Hypothalamus (tissue), 51 donors: ENCODE measurements at regions not wholly inside any gene's neighbourhood (a gene's known extent, or its start where the extent isn't known, plus 50 kb on each side); places are given as distances from the start of the nearest gene placed in this dataset.

Source experiments
- DNase-seq, 51 donors: peaks; one replicate each; lab custom pipeline; 2025; lab: John Stamatoyannopoulos, UW

DNA sequence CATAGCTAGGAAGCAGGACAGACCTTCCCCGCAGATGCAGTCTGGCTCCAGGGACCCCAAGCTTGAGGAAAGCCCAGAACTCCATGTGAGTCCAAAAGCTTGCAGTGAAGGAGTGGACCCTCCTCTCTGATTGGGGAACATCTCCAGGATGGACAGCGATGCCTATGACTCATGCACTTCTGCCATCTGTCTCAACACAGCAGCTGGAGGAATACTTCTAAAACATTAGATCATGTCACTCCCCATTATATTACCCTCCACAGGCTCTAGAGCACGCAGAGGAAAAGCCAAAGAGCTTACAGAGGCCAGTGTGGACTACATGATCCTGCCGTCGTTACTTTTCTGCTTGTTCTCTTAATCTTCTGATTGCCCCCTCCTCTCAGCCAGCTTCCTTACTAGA is 605.7 kb downstream of the INSC start:
- no peak for DNase-seq

DNA sequence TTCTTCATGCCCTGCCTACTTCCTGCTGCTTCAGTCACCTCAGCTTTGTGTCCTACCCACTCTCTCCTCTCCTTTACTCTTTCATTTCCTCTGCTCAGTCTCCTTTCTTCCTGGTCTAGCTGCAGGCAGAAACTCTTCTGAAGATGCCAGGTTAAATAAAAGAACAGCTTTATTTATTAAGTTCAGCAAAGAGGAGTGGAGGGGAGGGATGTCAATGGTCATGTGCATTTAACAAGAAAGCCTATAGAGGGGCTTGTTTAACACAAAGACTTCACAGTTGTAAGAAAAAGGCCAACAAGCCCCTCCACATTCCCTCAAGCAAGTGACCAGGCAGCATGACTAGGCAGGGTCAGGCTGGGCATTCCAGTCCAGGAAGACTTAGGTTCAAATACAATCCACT is 609.2 kb downstream of the INSC start:
- no peak for DNase-seq

DNA sequence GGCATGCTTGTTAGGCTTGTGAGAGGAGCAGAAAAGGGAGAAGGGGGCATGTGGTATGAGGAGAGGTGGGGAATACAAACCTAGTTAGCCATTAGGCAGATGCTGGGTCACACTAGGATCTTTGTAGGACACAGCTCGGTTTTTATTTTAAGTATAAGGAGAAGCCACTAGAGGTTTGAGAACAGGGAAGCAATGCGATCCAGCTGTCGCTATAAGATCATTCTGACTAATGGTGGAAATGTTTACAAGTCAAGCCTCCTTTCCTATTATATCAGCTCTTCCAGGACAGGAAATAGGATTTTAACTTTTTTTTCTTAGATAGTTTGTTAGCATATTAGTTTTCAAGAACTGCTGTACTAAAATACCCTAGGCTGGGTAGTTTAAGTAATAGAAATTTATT is 609.9 kb downstream of the INSC start:
- no peak for DNase-seq

DNA sequence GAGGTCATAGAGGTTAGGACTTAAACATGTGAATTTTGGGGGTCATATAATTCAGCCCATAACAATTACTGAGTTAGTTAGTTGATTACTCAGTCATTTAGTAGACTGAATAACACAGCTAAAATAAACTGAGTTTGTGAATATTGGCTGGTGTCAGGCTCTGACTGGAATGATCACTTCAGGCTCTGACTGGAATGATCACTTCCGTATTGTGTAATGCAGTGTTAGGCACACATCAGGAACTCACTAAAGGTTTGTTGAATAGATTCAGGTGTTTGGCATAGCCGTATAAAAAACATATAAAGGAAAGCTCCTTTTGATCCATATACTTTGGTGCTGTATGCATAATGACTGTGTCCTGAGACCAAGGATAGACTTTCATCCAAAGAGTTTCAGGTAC is 610.5 kb downstream of the INSC start:
- DNase-seq = no peak

DNA sequence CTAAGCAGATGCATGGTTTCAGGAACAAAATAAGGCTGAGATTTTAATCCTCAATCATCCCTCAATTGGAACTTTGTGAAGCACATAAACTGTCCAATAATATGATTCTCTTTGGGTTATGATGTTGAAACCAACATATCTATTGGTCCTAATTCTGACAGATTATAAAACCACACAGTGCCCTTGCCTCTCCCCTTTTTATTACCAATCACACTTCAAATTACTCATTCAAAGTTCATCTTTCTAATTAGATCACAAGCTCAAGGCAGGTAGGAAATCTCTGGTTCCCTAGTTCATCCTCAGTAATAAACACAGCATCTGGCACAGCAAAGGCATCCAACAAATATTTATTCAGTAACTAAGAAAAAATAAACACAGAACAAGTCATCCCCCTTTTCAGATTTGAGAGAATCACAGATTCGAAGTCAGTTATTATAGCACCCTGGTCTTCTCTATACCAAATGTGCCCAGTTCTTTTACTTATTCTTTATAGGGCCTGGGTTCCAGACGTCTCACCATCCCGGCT is 611.6 kb downstream of the INSC start:
- no peak for DNase-seq

DNA sequence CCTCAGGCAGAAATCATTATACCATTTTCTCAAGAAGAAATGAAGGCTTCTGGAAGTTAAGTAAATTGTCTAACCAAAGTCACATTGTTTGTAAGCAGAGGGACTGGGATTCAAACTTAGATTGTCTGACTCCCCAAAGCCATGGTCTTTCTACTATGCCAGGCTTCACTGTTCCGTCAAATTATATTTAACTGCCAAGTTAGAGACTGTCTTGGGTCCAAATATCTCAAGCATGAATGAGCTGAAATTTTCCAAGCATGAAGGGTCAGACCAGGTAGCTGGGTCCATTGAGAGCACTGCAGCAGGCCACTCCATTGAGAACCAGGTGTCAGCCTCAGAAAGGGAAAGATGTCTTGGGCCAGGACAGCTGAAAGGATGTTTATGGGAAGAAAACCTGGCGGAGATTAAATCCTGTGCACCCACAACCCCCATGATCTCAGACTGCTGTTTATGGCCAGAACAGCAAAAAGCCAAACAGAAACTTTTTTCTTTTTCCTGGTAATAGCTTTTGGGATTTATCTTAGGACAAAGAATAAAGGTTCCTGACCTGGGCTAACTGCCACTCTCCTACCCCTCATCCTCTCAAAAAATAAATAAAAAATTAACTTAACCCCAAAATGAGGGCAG is 612.3 kb downstream of the INSC start:
- no peak for DNase-seq

DNA sequence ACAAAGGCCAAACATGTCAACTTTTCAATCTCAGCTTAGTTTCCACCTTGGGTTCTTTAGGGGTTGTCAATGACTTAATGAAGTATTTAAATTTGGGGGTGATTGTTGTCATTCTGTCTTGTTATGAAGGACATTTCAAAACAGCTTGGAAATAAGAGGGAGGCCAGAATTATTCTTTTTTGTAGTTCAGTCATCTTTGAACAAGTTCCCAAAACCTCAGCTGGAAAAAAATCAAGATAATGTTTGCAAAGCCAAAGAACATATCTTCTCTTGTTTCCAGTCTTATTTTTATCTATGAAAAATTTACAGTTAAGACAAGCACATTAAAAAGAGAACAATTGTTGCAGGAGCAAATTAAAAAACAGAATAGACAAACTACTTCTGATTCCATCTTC is 612.8 kb downstream of the INSC start:
- no peak for DNase-seq

DNA sequence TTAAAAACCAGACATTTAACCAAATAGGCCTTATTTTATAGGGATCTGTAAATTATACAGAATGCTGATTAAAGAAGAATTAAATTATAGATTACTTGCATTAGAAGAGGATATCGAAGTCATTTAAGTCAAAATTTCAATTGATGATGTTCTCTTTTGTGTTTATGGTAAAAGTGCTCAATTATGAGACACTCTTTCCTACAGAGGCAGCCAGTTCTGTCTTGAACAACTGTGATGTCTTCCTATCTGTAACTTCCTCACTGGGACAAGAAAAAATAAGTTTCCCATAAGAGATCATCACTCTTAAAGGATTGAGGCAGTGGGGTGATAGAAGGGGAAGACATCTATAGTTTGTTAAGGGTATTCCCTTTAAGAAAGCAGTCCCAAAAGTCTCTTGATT is 613.5 kb downstream of the INSC start:
- no peak for DNase-seq

DNA sequence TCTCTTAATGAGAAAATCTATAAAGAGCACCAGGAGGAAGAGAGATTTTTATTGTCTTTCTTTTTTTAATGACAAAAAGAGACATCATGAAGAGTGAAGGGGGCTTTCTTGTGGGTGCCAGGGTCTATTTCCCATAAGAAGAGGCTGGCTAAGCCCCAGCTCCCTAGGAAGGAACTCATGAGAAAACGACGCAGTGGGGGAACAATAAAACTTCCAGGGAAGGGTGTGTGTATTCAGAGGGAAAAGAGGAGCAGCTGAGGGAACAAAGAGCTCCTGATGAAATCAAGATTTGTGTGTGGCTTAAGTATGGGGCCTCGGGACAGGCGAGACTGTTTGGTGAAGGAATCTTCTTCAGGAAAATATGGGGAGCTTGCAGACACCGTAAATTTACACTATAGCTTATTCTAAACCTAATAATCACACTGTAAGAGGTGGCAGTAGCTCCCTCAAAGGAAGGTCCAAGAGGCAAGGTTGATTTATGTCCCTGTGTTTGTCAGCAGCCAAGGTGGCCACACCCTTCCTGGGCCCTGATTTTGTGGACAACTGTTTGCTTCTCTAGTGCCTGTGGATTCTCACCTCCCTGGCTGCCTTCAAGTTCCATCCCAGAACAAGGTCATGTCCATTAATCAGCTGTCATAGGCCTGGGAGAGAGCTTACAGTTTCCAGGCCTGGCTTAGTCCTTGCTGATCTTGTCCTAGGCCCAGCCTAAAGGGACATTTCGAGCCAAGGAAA is 615.7 kb downstream of the INSC start:
- no peak for DNase-seq

DNA sequence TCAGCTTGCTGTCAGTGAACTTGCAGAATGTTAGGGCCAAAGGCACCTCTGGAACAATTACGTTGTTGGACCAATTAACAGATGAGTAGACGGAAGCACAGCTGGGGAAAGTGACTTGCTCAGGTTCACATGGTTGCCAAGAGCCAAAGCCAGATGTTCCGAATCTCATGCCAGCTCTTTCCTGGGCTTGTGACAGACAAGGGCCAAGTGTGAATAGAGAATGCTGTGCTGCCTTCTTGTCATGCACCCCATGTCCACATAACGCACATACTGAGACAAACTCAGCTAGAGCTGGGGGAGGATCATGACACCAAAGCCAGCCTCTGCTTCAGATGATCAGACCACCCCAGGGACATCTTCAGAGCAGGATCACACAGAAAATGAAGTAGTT is 616.3 kb downstream of the INSC start:
- no peak for DNase-seq

DNA sequence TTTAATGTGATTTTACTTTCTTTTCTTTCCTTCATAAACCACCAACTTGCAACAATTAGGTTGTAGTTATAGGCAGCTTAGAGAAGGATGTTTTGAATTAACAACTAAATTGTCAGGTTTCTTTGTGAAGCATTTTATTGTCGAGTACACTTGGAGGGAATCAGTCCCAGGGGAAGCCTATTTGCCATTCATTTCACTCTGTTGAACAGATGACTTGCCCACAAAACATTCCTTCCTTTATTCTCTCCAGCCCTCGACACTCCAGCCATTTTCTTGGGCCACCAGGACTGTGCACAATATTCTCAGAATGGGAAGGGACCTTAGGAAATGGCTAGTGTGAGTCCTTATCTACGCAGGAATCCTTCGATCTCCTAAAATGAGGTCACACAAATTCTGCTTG is 620.6 kb downstream of the SOX6 start:
- no peak for DNase-seq

DNA sequence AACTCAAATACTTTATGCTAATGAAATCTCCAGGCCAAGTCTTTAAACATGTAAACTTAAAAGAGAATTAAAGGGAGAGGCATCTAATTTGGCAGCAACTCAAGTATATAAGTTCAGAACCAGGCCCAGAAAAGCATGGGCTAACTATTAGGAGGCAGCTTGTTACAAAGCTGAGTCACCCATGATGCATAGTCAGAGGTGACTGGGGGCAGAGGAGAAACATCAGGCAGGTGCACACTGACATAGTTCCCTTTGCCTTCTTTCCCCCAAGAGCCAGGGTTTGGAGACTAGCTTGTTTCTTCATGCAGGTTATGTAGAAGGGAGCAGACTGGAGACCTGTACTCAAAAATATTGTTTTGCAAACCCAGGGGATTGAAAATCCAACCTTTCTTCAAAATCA is 619.0 kb downstream of the SOX6 start:
- no peak for DNase-seq

DNA sequence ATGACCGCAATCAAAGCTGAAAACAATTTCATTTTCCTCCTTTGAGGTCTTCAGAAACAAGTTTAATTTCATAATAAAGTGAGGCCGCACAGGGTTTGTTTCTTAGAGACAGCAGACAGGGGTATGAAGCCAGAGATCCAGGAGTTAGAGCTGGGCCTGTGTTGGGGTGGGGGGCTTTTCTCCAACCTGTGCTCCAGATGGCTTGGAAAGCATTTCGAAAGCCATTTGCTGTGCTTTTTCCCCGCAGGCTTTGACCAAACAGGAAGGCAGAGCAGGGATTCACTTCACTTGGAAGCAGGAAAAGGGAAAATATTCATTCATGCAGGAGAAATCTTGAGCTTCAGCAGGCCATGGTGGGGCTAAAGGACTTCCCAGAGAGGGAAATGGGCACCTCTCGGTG is 617.4 kb downstream of the SOX6 start:
- DNase-seq = no peak

DNA sequence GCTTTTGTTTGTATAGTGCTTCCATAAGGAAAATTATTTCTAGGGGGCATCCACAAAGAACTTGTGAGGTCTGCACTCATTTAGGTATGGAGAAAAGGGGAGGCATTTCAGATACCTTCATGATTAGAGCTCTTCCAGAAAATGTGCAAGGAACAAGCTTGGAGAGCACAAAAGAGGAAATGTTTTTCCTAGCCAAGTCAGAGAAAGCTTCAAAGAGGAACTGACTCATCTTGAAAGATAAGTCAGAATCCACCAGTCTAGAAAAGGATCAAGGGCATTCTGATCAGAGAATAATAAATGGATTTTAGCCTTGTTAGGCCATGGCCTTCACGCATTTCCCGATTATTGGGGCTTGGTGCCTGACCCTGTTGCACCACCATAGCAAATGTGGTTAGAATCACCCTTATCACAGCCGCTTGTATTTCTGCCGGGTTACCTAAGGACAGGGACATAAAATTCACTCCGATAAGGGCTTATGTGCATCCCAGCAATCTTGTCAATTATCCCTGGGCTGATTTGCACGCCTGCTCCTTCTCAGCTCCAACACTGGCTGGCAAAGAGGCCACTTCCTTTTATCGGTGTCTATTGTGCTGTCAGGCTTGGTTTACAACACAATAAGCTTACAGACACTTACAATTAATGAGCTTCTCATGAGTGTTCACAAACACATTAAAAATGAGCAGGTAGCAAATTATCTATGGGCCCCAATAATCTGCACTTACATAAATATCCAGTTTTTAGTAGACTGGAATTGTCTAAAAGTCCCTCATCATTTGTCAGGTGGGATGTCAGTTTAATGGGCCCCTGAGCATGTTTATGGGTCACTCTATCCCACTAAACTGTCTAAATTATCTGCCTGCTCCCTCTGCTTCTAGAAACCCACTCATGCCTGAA is 613.5 kb downstream of the SOX6 start:
- no peak for DNase-seq

DNA sequence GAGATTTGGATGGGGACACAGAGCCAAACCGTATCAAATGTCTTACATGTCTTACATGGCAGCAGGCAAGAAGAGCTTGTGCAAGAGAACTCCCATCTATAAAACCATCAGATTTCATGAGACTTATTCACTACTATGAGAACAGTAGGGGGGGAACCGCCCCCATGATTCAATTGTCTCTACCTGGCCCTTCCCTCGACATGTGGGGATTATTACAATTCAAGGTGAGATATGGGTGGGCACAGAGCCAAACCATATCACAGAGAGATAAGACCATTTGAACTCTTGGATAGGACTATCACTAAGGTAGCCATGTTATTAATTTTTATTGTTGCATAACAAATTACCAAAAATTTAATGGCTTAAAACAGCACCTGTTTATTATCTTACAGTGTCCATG is 611.7 kb downstream of the SOX6 start:
- DNase-seq = no peak

DNA sequence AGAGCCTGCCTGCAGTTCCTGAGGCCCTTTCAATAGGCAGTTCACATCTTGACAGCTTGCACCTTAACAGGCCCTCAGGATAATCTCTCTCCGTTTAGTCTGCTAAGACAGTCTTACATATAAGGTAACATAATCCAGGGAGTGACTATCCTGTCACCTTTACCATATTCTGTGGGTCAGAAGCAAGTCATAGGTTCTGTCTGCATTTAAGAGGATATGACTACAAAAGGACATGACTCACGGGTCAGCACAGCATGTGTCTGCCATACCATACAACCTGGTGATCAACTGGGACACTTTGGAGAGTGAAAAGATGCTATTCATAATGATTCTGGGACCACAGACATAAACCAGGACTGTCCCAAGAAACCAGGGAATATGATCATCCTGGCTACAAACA is 611.1 kb downstream of the SOX6 start:
- DNase-seq = no peak

DNA sequence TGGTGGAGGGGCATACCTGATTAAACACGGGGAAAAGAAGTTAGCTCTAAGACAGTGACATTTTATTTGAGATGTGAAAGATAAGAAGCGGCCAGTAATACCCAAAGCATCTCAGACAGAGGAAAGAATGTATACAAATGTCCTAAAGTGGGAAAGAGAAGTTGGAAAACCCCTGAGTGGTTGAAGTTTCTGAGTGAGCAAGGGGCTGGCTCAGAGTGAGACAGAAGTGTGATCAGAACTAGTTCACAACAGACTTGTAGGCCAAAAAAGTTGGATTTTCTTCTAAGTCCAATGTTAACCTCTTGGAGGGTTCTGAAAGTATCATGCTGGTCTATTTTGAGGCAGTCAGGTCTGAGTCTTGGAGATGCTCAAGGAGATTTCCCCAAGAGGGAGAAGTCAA is 608.7 kb downstream of the SOX6 start:
- no peak for DNase-seq

DNA sequence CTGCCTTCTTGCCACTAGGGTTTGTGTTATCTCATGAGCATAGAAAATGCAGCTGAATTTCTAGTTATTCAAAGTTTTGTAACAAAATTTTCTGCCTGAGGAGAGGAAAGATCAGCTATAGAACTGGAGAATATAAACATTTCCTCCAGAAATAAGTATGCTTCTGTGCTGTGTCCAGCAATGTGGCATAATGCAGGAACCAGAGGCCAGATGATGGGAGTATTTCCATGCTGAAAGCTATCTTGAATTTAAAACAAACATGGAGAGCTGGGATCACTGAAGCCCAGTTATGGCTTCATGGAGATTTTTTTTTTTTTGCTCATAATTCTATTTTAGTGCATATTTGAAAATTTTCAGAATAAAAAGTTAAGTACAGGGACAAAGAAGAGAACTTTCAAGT is 608.2 kb downstream of the SOX6 start:
- DNase-seq = no peak

DNA sequence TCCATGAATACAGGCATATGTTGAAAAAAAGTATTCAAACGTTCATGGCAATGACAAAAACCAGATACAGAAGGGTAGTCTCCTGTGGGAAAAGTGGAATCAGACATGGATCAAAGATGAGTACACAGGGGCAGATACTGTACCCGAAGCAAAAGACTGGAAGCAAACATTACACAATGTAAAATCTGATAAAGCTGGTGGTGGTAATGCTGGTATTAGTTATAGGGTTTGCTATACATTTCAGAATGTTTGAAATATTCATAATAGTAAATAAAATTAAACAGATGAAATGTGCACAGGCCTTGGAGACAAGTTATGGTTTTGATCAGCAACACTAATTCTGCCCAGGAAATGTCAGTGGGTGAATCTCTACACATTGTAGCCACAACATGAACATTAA is 607.6 kb downstream of the SOX6 start:
- no peak for DNase-seq

DNA sequence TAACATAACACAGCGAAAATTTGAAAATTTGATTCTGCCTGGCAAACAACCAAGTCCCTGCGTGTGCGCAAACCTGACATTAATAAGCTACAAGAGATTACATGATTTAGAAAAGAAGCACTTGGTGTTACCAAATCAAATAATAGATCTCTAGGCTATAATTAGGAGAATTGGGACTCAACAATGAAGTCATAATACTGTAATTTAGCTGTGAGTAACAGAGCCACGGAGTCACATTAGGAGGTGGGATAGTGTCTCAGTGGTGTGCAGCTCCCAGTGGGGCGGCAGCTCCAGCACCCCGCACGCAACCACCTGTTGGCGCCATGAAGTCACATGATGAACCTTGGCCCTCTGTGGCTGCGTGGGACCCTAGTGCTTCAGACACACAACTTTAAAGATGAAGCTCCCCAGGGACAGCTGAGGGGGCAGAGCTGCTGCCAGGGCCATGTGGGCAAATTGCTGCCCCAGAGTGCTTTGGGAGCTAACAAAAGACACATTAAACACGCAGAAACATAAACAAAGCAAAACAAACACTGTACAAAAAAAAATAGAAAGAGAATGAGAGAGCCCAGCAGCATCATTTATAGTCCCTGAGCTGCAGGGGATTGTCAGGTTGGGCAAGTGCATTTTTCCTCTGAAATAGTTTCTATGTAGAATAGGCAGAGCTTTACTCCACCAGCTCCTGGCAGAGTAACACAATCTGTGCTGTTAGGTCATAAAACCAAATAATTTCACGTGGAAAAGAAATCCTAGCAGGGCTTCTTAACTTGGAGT is 605.6 kb downstream of the SOX6 start:
- DNase-seq = no peak

DNA sequence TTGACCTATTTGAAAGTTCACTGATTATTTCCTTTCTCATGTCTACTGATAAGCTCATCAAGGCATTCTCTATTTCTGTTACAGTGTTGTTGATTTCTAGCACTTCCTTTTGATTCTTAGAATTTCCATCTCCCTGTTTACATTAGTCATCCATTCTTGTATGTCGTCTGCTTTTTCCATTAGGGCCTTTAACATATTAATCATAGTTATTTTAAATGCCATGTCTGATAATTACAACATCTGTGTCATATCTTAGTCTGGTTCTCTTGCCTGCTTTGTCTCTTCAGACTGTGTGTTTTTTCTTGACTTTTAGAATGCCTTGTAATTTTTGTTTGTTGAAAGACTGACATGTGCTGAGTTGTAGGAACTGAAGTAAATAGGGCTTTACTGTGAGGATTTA is 602.1 kb downstream of the SOX6 start:
- DNase-seq = no peak
